Stomach (tissue), 4 donors: ENCODE measurements at regions not wholly inside any gene's neighbourhood (a gene's known extent, or its start where the extent isn't known, plus 50 kb on each side); places are given as distances from the start of the nearest gene placed in this dataset.

Experiments
- POLR2A ChIP-seq, 4 donors: fragments of 450-650 bp; IDR thresholded peaks; one replicate each; pipeline ENCODE4 v1.6.1; 2016; ENCODE audit warnings: antibody characterized with exemption in 4 of 4, control low read depth in 2 of 4, mild to moderate bottlenecking in 1 of 4, moderate library complexity in 1 of 4
- TF ChIP-seq, protein P1 (sequence below), 7 experiments: fragments of 450-650 bp in 4 of 7; fragments of 200-600 bp in 3 of 7; sonication (generic) in 3 of 7; IDR thresholded peaks; one replicate each; pipeline ENCODE4 v1.5.1; 2016 to 2019; ENCODE audit warnings: antibody characterized with exemption in 7 of 7, control low read depth in 2 of 7, mild to moderate bottlenecking in 1 of 7

DNA sequence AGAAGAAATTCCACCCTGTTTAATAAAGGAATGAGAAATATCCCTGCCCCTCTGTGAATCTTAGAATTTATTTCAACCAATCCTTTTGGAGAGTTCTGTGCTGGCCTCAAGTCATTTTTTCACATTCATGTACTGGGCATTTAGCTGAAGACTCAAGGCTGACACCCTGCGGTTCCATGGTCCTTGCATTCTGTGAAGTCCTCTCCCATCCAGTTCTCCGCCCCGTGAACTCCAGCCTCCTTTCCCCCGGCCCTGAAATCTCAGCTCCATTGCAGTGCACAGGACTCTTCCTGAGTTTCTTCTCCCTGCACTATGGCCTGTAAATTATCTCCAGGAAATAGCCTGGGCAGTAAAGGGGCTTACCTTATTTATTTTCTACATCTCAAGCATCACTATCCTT lies 183.0 kb upstream of the KCND2 start:
- no peak for TF ChIP-seq POLR2A (IDR thresholded peaks at IDR 0.05)
- TF ChIP-seq, protein P1, sequence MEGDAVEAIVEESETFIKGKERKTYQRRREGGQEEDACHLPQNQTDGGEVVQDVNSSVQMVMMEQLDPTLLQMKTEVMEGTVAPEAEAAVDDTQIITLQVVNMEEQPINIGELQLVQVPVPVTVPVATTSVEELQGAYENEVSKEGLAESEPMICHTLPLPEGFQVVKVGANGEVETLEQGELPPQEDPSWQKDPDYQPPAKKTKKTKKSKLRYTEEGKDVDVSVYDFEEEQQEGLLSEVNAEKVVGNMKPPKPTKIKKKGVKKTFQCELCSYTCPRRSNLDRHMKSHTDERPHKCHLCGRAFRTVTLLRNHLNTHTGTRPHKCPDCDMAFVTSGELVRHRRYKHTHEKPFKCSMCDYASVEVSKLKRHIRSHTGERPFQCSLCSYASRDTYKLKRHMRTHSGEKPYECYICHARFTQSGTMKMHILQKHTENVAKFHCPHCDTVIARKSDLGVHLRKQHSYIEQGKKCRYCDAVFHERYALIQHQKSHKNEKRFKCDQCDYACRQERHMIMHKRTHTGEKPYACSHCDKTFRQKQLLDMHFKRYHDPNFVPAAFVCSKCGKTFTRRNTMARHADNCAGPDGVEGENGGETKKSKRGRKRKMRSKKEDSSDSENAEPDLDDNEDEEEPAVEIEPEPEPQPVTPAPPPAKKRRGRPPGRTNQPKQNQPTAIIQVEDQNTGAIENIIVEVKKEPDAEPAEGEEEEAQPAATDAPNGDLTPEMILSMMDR (IDR thresholded peaks at IDR 0.05) = no peak
